ENCODE measurements at regions not wholly inside any gene's neighbourhood (a gene's known extent, or its start where the extent isn't known, plus 50 kb on each side); places are given as distances from the start of the nearest gene placed in this dataset.

GRCh38 chr2:157046396-157046795 is 211.1 kb upstream of the GALNT5 start:
- no peaks in the 10 kb centered on the region for H3K4me1 ChIP-seq
- no peaks in the 10 kb centered on the region for H3K27me3 ChIP-seq
- TF ChIP-seq CTCF (IDR thresholded peaks at IDR 0.05), result no peak
- intact Hi-C loops (cut with DNase I; ENCODE audit: low total_unique reads), result no loop called here
- DNase-seq, result no peak
- no peaks in the 10 kb centered on the region for H3K9me3 ChIP-seq
- no peak overlapping the region for H3K4me3 ChIP-seq
- no peak overlapping the region for H3K27ac ChIP-seq
- H3K36me3 ChIP-seq, result no peaks in the 10 kb centered on the region

GRCh38 chr2:157052685-157053224 is 204.8 kb upstream of the GALNT5 start:
- Histone ChIP-seq H3K9me3 (no peaks in the 10 kb centered on the region), H3K27ac (no peak overlapping the region), H3K36me3 (no peaks in the 10 kb centered on the region), H3K27me3 (no peaks in the 10 kb centered on the region), H3K4me3 (no peak overlapping the region), H3K4me1 (no peaks in the 10 kb centered on the region)
- no peak for DNase-seq
- no peak for TF ChIP-seq CTCF (IDR thresholded peaks at IDR 0.05)
- intact Hi-C loops (cut with DNase I; ENCODE audit: low total_unique reads), result no loop called here

- H3K4me1 ChIP-seq, result no peaks in the 10 kb centered on the region
- H3K27me3 ChIP-seq, result no peaks in the 10 kb centered on the region
- H3K27ac ChIP-seq, result no peak overlapping the region
- no peak for TF ChIP-seq CTCF (IDR thresholded peaks at IDR 0.05)
- H3K4me3 ChIP-seq, result no peak overlapping the region
- no peaks in the 10 kb centered on the region for H3K36me3 ChIP-seq
- intact Hi-C loops (cut with DNase I; ENCODE audit: low total_unique reads), result no loop called here
- no peaks in the 10 kb centered on the region for H3K9me3 ChIP-seq
- DNase-seq, result no peak
Measured at GRCh38 chr2:157053876-157054275, 203.6 kb upstream of the GALNT5 start.

- intact Hi-C loops (cut with DNase I; ENCODE audit: low total_unique reads), result no loop called here
- no peak for DNase-seq
- Histone ChIP-seq H3K9me3 (no peaks in the 10 kb centered on the region), H3K4me1 (no peaks in the 10 kb centered on the region), H3K4me3 (no peak overlapping the region), H3K27ac (no peak overlapping the region), H3K27me3 (no peaks in the 10 kb centered on the region), H3K36me3 (no peaks in the 10 kb centered on the region)
- TF ChIP-seq CTCF (IDR thresholded peaks at IDR 0.05), result no peak
Measured at GRCh38 chr2:157055660-157056199, 201.8 kb upstream of the GALNT5 start.

- no peaks in the 10 kb centered on the region for H3K36me3 ChIP-seq
Measured at GRCh38 chr2:157056200-157056676, 201.3 kb upstream of the GALNT5 start.

More at GRCh38 chr2:157056200-157056676, 201.3 kb upstream of the GALNT5 start:
- no peak for DNase-seq
- no peaks in the 10 kb centered on the region for H3K27me3 ChIP-seq
- H3K4me3 ChIP-seq, result no peak overlapping the region
- no peaks in the 10 kb centered on the region for H3K4me1 ChIP-seq
- H3K9me3 ChIP-seq, result no peaks in the 10 kb centered on the region
- no peak for TF ChIP-seq CTCF (IDR thresholded peaks at IDR 0.05)
- no peak overlapping the region for H3K27ac ChIP-seq
- intact Hi-C loops (cut with DNase I; ENCODE audit: low total_unique reads), result no loop called here
